ENCODE measurements at regions not wholly inside any gene's neighbourhood (a gene's known extent, or its start where the extent isn't known, plus 50 kb on each side); places are given as distances from the start of the nearest gene placed in this dataset.
"Not testable (repeated sequence)": the region's sequence is repeated elsewhere in the genome, so short reads cannot be mapped to it uniquely, and the experiment has no call there.

DNA sequence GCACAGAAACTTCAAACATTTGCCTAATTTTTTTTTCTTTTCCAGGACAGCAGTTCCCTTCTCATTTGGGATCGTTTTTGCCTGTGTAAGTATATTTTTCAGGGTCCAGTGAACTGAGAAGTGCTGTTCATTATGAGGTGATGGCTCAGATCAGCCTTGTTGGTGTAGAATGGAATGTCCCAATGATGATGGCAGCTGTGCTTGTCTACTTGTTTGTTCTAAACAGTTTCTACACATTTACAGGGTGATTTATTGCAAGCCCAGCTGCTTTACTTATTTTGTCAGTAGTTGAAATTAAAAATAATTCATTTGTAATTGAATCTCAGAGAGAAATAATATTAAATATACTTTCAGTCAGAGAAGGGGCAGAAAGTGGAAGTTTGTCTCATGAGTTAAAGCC lies 337.6 kb upstream of the SEMA6A start:
- DNase-seq = no peak

DNA sequence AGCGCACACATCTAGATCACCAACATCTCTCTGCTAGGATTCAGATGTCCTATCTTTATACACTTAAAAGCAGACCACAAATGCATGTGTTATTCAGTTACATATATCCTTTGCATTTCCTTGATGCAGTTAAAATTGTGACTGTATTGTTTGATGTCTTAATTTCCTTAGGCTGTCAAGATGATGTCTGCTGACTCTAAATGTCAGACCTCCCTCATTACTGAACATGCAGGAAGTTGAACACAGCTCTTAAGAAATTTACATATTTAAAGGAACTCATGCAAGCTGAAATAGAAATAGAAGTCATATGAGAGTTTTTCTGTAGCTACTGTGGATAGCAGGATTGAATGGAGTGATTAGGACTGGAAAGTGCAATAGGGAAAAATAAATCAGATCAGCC lies 336.5 kb upstream of the SEMA6A start:
- no peak for DNase-seq

DNA sequence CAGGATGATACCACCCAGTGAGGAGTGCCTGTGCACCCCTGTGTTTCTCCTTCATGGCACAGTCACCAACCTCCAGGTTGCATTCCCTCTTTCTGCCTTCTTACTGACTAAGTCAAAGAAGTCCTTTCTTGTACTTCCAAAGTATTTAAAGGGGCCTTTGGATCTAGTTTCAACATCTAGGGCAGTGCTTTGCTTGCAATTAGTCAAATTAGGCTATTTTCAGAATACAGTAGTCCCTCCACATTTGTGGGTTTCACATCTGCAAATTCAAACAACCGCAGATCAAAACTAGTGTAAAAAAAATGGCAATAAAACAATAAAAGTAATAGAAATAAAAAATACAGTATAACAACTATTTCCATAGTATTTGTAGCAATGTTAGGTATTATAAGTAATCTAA lies 333.9 kb upstream of the SEMA6A start:
- DNase-seq = no peak

DNA sequence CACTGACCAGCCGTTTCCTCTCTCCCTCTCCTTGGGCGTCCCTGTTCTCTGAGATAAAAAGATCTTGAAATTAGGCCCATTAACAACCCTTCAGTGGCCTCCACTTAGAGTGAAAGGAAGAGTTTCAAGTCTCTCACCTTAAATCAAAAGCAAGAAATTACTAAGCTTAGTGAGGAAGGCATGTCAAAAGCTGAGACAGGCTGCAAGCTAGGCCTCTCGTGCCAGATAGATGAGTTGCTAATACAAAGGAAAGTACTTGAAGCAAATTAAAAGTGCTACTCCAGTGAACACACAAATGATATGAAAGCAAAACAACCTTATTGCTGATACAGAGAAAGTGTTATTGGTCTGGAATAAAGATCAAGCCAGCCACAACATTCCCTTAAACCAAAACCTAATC lies 331.3 kb upstream of the SEMA6A start:
- DNase-seq = no peak

DNA sequence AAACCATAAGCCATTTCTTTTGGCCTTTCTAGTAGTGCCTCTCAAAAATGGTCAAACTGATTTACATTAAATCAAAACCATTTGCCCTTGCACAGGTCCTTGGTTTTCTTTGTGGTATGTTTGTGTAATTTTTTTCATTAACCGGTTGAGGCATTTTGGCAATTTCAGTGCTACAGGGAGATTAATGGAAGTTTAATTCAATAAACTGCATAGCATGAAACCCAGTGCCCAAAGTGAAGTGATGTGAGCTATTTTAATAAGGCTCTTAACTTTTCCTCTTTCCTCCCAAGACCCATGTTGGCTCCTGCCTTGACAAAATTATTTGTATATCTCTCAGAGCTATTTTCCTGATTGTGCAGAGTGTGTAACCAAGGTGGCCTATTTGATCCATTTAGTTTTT lies 326.2 kb upstream of the SEMA6A start:
- no peak for DNase-seq

DNA sequence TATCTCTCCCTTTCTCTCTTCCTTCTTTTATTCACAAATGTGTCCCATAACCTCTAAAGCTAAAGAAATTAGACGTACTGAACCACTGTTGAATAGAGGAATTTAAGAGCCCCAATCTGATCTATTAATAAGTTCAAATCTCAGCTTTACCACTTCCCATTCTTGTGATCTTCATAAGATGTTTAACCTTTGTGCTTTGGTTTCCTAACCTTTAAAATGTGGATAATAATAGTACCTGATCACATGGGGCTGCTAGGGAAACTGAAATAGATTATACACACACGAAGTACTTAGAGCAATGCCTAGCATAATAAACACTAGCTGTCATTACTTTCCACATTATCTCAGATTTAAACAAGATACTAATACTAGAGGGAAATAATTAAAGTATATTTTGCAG lies 324.3 kb upstream of the SEMA6A start:
- DNase-seq = no peak

DNA sequence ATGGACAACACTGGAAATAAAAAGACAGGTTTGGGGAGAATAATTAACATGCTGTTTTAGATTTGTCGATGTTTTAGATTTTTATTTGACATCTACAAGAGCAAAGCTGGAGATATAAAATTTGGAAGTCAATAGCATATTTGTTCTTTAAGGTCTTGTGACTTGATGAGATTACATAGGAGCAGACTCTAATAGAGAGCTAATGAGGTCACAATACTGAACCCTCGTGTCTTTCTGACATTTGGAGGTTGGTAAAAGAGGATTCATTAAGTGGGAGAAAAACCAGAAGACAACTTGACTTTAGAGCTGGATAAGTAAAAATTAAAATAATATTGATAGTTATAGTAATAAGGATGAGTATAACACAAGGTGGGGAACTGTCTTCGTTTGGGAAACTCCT lies 322.7 kb upstream of the SEMA6A start:
- DNase-seq = no peak

DNA sequence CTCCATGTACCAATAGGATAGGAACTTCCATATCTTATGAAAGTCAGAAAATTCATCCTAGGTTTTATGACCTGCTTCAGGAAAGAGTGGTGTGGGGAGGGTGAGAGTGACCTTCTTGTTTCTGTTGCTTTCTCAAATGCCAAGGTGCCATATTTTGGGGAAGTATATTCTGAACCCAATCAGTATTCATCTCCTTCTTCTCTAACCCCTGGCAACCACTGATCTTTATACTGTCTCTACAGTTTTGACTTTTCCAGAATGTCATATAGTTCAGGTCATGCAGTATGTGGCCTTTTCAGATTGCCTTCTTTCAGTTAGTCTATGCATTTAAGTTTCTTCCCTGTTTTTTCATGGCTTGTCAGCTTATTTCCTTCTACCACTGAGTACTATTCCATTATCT lies 321.4 kb upstream of the SEMA6A start:
- DNase-seq = no peak

DNA sequence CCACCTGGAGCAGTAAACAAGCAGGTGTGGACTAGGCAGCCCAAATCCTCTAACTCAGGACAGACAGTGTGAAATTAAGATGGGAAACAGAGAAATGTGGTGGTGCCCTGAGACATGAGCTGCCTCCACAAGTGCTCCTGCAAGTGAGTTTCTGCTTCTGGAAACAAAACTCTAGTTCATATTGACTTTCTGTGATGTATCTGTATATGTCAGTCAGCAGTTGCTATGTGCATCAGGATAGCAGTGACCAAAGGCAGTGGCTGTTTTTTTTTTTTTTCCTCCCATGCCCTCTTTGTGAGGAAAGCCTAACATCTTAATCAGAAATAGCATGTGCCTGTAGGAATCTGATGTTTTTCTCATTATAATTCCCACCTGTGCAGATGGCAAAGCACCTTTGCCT lies 318.4 kb upstream of the SEMA6A start:
- DNase-seq = no peak

DNA sequence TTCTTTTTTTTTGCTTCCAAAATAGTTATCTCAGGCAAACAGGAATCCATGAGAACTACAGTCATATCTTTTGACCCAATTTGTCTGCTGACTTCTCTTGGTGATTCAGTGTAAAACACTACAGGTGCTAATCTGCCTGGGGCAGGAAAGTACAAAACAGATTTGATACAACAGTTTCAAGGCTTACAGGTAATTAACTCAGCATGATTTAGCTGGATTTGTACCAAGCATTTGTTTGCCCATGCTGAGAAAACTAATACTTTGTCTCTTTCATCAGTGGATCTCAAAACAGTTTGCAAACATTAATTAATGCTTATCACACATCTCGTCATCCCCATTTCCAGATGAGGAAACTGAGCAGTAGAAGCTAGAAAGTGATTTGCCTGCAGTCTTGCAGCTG lies 312.5 kb upstream of the SEMA6A start:
- DNase-seq = no peak

DNA sequence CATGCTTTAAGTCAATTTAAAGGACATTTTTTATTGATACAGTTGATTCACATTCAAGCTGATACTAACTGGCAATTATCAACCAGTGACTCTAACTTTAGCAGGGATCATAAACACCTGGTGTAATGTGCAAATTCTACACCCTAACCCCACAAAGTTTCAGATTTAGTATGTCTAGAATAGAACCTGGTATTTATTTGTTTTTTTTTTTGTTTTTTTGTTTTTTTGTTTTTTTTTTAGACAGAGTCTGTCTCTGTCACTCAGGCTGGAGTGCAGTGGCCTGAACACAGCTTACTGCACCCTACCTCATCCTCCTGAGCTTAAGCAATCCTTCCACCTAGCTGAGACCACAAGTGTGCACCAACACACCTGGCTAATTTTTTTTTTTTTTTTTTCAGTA lies 311.2 kb upstream of the SEMA6A start:
- DNase-seq = no peak

DNA sequence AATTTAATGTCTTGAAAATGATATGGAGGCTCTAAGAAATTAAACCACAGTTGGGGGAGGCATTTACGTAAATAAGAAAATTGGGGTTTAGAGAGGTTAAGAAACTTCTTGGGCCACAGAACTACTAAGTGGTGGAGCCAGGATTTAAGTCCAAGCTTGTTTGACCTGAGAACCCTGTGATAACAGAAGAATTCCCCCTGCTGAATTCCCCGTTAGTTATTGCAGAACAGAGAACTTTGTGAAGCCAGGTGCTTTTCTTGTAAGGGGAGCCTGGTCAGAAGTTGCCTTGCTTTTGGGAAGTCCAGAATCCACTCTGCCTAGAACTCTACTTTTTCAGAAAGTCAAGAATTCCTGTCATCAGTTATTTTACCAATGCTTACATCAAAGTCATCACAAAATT lies 309.3 kb upstream of the SEMA6A start:
- no peak for DNase-seq

DNA sequence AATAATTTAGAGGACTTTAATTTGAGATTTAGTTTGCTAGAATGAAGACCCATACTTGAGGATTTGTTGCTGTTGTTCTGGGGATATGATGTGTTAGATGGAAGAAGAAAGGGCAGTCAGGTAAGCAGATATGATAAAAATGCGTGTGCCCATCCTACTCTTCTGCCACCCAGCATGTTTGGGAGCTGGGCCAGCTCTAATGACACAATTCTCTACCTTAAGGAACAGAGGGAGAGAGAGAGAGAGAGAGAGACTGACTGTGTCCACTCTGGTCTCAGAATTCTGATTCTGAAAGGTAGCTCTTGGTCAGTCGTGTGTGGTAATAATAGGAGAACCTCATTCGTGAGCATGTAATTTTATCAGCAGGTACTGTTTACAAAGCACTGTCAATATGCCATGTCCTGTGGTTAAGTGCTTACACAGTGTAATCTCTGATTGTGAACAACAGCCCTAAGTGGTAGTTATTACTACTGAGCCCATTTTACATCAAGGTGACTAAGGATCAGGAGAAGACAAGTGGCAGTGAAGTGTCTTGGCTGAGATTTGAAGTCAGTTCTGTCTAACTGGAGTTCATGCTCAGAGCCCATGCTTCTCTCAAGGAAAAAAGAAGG lies 307.4 kb upstream of the SEMA6A start:
- DNase-seq = no peak

DNA sequence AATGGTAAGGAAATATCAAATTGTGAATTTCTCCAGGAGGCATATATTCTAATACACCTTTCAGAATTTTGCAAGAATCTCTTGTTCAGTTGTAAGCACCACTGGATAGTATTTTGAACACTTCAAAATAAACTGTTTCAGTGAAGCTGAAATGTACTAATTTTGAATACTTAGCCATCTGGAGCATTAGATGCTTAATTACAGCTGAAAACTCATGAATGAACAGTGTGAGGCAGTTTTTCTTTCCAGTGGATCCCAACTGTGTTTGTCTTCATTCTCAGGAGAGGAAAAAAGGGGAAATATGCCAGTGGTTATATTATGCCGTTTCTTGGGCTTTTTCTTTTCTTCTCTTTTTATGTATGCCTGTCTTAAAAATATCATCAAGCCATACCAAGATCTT lies 306.0 kb upstream of the SEMA6A start:
- DNase-seq = no peak

DNA sequence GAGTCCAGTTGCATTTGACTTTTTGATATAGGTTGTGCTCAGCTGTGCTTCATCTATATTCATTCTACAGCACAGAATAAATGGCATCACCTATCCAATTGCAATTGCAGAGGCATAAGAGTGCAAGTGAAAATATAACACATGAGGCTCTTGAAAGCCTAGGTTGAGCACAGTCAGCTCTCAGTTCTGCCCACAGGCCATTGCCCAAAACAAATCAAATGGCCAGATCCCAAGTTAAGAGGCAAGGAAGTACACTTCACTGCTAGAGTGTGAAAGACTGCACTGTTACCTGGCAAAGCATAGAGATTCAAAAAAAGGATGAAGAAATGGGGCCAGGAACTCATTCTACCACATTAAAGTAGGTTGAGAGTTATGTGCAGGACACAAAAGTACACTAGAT lies 305.5 kb upstream of the SEMA6A start:
- no peak for DNase-seq

DNA sequence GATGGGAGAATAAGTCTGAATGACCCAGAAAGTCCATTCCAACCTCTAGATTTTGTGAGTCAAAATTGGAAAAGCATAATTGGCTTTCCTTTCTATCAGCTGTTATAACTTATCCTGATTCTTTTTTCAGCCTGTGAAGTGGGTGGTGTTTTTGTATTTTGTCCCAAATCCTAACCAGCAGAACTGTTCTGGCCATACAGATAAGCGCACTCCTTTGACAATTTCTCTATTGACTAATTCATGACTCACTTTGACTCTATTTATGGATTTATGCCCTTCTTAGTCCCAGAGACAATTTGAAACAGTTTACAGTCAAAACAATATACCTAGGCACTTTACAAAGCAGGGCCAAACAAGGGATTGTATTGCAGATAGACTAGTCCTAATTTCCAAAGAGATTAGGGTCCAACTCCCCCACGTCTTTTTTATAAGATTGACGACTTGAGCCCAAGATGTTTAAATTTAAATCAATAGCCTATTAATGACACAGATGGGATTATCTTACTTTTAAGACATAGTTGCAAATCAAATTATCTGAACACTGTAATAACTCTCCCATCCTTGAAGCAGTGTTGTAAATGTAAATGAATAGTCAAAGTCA lies 301.7 kb upstream of the SEMA6A start:
- no peak for DNase-seq

DNA sequence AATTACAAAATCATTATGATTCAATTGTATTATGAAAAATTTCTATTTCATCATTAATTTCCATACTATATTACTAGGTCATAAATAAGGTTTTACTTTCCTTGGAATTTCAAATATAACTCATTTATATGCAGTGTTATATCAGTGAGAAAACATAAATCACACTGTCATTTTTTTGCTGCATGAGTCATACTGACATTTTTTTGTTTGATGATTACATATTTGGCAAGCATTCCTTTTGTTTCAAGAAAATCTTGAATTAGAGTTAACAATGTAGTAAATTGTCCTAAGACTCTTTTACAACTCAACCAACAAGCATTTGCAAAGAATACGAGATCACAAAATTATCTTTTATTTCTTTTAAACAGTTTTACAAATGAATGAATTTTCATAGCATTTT lies 298.4 kb upstream of the SEMA6A start:
- DNase-seq = no peak

DNA sequence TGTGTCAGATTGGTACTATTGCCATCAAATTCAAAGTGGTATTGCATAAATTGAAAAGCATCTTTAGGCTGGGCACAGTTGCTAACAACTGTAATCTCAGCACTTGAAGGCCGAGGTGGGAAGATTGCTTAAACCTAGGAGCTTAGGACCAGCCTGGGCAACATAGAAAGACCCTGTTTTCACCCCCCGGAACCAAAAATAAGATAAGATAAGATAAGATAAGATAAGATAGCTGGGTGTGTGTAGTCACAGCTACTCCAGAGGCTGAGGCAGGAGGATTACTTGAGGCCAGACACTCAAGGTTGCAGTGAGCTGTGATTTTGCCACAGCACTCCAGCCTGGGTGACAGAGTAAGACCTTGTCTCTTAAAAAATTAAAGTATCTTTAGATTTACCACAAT lies 297.9 kb upstream of the SEMA6A start:
- DNase-seq = no peak

DNA sequence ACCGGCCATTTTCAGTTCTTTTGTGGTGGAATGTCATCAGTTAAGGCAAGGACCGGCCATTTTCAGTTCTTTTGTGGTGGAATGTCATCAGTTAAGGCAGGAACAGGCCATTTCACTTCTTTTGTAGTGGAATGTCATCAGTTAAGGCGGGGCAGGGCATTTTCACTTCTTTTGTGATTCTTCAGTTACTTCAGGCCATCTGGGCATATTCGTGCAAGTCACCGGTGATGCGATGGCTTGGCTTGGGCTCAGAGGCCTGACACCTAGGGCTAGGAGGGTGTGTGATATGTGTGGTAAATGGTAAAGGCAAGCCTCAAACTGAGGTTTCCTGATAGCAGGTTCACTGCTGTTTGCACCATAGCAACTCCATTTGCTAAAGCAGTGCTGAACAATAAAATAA lies 293.2 kb upstream of the SEMA6A start:
- DNase-seq = not testable (repeated sequence)

DNA sequence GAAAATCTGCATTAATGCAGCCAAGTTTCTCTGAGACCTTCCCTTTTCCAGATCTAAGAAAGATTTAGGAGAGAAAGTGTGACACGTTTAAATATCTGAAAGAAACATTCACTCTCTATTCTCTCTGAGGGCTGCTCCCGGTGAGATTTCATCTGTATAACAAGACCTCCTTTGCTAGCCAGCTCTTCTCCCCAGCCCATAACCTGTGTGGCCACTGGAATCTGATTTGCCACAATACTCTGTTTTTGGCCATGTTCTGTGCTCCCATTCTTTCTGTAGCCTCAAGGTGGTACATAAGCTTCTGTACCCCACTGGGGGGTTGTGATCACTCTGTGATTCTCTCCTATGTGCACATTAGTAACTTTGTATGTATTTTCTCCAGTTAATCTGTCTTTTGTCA lies 291.0 kb upstream of the SEMA6A start:
- no peak for DNase-seq

DNA sequence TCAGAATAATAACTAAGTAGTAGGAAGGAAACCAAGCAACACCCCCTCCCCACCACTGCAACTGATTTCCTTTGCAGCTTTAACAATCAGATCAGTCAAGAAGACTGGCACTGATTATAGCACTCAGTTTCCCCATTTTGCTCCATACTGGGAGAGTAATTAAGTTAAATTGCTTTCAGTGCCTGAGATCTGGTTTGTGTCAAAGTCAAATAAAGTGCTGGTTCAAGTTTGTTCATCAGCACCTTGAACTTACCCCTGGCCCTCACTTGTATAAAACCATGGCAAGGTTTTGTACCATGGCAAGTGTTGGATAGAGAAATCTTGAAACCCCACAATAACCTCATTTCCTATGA lies 290.2 kb upstream of the SEMA6A start:
- no peak for DNase-seq

DNA sequence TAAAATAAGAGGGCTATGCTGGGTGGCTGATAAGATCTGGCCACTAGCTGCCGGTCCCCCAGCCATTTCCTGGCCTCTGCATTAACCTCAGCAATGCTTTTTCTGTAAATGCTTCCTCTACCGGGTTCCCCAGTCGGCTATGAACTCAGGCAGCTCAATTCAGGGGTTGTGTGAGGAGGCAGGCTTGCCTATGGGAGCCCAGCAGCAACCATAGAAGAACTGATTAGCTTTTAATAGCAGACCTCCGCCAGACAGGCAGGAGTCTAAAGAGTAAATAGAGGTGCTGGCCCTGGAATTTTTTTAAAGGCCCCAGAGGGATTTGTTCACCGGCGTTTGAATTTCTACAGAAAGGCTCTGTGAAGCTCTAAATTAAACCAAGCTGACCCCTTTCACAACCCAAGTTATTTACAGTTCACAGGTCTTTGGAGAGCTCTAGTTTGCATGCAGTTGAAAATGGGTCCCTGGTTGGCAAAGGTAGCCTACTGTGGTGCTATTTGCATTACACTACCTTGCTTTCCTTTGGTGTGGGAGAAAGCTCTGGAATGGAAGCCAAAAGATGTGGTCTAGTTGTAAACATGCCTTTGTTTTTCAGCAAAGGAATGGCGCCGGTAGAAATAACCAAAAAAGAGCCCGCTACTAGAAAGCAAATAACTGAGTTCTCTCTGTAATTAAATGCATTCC lies 289.7 kb upstream of the SEMA6A start:
- no peak for DNase-seq

DNA sequence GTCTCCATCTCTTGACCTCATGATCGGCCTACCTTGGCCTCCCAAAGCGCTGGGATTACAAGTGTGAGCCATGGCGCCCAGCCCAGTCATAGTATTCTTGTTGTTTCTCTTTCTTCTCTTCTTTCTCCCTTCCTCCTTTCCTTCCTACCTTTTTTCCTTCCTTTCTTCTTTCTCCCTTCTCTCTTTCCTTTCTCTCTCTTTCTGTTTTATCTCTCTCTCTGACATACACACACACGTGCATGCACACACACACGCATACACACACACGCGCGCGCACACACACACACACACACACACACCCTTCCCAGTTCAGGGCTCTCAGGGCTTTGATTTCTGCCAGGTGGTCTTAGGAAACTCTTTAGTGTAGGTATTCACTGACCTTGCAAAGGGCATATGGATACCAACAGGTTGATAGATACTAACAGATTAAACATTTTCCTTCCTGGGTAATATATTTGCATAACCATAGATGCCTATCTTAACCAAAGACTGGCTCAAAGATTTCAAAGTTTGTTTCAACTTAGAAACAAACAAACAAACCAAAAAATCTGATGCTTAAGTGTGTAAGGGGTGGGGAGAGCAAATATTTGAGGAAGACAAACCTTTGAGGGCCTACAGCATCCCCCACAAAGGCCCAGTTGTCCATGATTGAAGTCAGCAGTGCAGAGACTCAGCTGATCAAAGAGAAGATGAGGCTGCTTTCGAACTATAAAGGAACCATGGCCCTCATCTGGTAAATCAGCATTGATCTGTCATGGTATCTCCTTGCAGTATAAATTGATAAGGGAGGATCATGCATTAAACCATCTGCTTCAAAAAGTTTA lies 288.2 kb upstream of the SEMA6A start:
- DNase-seq = no peak

DNA sequence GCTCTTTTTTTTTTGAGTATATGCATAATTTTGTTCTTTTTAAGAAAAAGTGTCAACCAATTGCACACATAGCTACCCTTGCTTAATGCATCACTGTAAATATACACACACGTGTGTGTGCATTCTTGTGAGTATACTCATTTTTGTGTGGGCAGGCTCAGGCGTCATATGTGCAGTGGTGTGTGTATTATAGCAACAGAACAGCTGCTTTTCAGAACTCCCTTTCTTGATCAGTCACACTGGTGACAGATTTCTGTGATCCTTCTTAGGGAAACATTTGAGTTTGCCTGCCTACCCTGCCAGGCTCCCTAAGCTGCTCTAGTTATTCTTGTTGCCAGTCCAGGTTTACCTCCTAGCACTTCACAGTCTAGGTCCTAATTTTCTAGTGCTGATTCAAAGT lies 287.0 kb upstream of the SEMA6A start:
- no peak for DNase-seq
